ENCODE measurements at regions not wholly inside any gene's neighbourhood (a gene's known extent, or its start where the extent isn't known, plus 50 kb on each side); places are given as distances from the start of the nearest gene placed in this dataset.

DNA sequence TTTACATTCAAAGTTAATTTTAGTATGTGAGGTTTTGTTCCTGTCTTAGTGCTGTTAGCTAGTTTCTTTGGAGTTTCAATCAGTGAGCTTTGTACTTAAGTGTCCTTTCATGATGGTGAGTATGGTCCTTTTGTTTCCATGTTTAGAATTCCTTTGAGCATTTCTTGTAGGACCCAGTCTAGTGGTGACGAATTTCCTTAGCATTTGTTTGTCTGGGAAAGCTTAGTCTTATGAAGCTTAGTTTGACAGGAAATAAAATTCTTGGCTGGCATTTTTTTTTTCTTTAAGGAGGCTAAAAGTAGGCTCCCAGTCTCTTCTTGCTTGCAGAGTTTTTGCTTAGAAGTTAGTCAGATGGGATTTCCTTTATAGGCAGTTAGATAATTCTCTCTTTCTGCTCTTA lies 209.2 kb upstream of the SEMA3C start:
- H3K9me3 ChIP-seq (ENCODE audit: control insufficient read depth in 4 of 4, low read length in 3 of 4) = peaks cover 0 to 2% (median 0%) of the 10 kb centered on the region in 4 donors
- H3K36me3 ChIP-seq (ENCODE audit: control insufficient read depth in 4 of 4, insufficient read depth in 3 of 4, low read depth in 1 of 4, low read length in 3 of 4) = no peaks in the 10 kb centered on the region
- H3K27ac ChIP-seq (ENCODE audit: low read depth in 1 of 2, low read length in 2 of 2) = no peak overlapping the region
- WGBS = 69% methylated on average over 1 of the region's 1 CpG
- no peak overlapping the region for H3K4me3 ChIP-seq (ENCODE audit: low read depth in 1 of 3, low read length in 3 of 3)
- H3K4me1 ChIP-seq (ENCODE audit: control insufficient read depth in 4 of 4, insufficient read depth in 4 of 4, low read length in 3 of 4) = no peaks in the 10 kb centered on the region
- DNase-seq (ENCODE audit: low spot score) = no peak
- peaks cover 0 to 2% (median 0%) of the 10 kb centered on the region in 4 donors for H3K27me3 ChIP-seq (ENCODE audit: control insufficient read depth in 4 of 4, insufficient read depth in 4 of 4, low read length in 3 of 4)
- H3K9ac ChIP-seq (ENCODE audit: low read depth in 1 of 2, low read length in 2 of 2) = no peak overlapping the region
- no peak for TF ChIP-seq HNF4A (conservative IDR thresholded peaks at IDR 0.05)
- TF ChIP-seq, protein P1, sequence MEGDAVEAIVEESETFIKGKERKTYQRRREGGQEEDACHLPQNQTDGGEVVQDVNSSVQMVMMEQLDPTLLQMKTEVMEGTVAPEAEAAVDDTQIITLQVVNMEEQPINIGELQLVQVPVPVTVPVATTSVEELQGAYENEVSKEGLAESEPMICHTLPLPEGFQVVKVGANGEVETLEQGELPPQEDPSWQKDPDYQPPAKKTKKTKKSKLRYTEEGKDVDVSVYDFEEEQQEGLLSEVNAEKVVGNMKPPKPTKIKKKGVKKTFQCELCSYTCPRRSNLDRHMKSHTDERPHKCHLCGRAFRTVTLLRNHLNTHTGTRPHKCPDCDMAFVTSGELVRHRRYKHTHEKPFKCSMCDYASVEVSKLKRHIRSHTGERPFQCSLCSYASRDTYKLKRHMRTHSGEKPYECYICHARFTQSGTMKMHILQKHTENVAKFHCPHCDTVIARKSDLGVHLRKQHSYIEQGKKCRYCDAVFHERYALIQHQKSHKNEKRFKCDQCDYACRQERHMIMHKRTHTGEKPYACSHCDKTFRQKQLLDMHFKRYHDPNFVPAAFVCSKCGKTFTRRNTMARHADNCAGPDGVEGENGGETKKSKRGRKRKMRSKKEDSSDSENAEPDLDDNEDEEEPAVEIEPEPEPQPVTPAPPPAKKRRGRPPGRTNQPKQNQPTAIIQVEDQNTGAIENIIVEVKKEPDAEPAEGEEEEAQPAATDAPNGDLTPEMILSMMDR (IDR thresholded peaks at IDR 0.05; ENCODE audit: low read depth, low read length, missing input control) = no peak
- TF ChIP-seq NR2F2 (IDR thresholded peaks at IDR 0.05) = no peak
- TF ChIP-seq TAF1 (conservative IDR thresholded peaks at IDR 0.05) = no peak
- TF ChIP-seq, protein P2, sequence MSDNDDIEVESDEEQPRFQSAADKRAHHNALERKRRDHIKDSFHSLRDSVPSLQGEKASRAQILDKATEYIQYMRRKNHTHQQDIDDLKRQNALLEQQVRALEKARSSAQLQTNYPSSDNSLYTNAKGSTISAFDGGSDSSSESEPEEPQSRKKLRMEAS (IDR thresholded peaks at IDR 0.05) = no peak
- TF ChIP-seq SP1 (IDR thresholded peaks at IDR 0.05) = no peak
- no peak for TF ChIP-seq GABPA (IDR thresholded peaks at IDR 0.05 in 1 of 2, conservative IDR thresholded peaks at IDR 0.05 in 1 of 2)
- TF ChIP-seq, protein P3, sequence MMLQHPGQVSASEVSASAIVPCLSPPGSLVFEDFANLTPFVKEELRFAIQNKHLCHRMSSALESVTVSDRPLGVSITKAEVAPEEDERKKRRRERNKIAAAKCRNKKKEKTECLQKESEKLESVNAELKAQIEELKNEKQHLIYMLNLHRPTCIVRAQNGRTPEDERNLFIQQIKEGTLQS (IDR thresholded peaks at IDR 0.05) = no peak
- TF ChIP-seq, protein P4, sequence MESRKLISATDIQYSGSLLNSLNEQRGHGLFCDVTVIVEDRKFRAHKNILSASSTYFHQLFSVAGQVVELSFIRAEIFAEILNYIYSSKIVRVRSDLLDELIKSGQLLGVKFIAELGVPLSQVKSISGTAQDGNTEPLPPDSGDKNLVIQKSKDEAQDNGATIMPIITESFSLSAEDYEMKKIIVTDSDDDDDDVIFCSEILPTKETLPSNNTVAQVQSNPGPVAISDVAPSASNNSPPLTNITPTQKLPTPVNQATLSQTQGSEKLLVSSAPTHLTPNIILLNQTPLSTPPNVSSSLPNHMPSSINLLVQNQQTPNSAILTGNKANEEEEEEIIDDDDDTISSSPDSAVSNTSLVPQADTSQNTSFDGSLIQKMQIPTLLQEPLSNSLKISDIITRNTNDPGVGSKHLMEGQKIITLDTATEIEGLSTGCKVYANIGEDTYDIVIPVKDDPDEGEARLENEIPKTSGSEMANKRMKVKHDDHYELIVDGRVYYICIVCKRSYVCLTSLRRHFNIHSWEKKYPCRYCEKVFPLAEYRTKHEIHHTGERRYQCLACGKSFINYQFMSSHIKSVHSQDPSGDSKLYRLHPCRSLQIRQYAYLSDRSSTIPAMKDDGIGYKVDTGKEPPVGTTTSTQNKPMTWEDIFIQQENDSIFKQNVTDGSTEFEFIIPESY (IDR thresholded peaks at IDR 0.05) = no peak
- TF ChIP-seq RXRA (IDR thresholded peaks at IDR 0.05) = no peak
- TF ChIP-seq HNF4G (IDR thresholded peaks at IDR 0.05) = no peak
- no peak for TF ChIP-seq RAD21 (IDR thresholded peaks at IDR 0.05)
- TF ChIP-seq JUND (IDR thresholded peaks at IDR 0.05) = no peak
- TF ChIP-seq FOXA2 (IDR thresholded peaks at IDR 0.05) = no peak

DNA sequence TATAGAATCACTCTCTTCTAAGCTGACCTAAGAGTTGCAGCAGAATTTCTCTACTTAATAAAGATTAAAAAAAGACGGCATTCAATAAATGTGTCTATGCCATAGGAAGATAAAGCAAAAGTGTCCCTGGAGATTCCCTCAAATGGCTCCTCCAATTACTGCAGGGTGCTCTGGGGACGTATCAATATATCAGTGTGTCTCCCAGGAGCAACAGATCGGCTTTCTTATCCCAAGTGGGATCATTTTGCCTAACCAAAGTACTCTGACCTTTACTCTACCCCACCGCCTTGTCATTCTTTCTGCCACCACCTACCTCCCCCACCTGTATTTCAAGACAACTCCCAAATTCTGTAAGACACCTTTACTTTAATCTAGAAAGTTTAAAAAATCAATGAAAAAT lies 202.0 kb upstream of the SEMA3C start:
- H3K27me3 ChIP-seq (ENCODE audit: control insufficient read depth in 4 of 4, insufficient read depth in 4 of 4, low read length in 3 of 4) = peaks cover 0 to 3% (median 0%) of the 10 kb centered on the region in 4 donors
- no peak overlapping the region for H3K4me3 ChIP-seq (ENCODE audit: low read depth in 1 of 3, low read length in 3 of 3)
- no peak overlapping the region for H3K9ac ChIP-seq (ENCODE audit: low read depth in 1 of 2, low read length in 2 of 2)
- H3K4me1 ChIP-seq (ENCODE audit: control insufficient read depth in 4 of 4, insufficient read depth in 4 of 4, low read length in 3 of 4) = no peaks in the 10 kb centered on the region
- no peaks in the 10 kb centered on the region for H3K9me3 ChIP-seq (ENCODE audit: control insufficient read depth in 4 of 4, low read length in 3 of 4)
- no peak for DNase-seq (ENCODE audit: low spot score)
- no peaks in the 10 kb centered on the region for H3K36me3 ChIP-seq (ENCODE audit: control insufficient read depth in 4 of 4, insufficient read depth in 3 of 4, low read depth in 1 of 4, low read length in 3 of 4)
- TF ChIP-seq JUND (IDR thresholded peaks at IDR 0.05) (no peak), TAF1 (conservative IDR thresholded peaks at IDR 0.05) (no peak), SP1 (IDR thresholded peaks at IDR 0.05) (no peak), RXRA (IDR thresholded peaks at IDR 0.05) (no peak), FOXA1 (IDR thresholded peaks at IDR 0.05) (no peak), RAD21 (IDR thresholded peaks at IDR 0.05) (no peak), NR2F2 (IDR thresholded peaks at IDR 0.05) (no peak), EGR1 (IDR thresholded peaks at IDR 0.05; ENCODE audit: low read depth in 2 of 2) (no peak), GABPA (IDR thresholded peaks at IDR 0.05 in 1 of 2, conservative IDR thresholded peaks at IDR 0.05 in 1 of 2) (no peak), HNF4G (IDR thresholded peaks at IDR 0.05) (no peak), FOXA2 (IDR thresholded peaks at IDR 0.05) (no peak), YY1 (IDR thresholded peaks at IDR 0.05) (no peak), HNF4A (conservative IDR thresholded peaks at IDR 0.05) (no peak)
- TF ChIP-seq, protein P4 (IDR thresholded peaks at IDR 0.05) = no peak
- TF ChIP-seq, protein P5, sequence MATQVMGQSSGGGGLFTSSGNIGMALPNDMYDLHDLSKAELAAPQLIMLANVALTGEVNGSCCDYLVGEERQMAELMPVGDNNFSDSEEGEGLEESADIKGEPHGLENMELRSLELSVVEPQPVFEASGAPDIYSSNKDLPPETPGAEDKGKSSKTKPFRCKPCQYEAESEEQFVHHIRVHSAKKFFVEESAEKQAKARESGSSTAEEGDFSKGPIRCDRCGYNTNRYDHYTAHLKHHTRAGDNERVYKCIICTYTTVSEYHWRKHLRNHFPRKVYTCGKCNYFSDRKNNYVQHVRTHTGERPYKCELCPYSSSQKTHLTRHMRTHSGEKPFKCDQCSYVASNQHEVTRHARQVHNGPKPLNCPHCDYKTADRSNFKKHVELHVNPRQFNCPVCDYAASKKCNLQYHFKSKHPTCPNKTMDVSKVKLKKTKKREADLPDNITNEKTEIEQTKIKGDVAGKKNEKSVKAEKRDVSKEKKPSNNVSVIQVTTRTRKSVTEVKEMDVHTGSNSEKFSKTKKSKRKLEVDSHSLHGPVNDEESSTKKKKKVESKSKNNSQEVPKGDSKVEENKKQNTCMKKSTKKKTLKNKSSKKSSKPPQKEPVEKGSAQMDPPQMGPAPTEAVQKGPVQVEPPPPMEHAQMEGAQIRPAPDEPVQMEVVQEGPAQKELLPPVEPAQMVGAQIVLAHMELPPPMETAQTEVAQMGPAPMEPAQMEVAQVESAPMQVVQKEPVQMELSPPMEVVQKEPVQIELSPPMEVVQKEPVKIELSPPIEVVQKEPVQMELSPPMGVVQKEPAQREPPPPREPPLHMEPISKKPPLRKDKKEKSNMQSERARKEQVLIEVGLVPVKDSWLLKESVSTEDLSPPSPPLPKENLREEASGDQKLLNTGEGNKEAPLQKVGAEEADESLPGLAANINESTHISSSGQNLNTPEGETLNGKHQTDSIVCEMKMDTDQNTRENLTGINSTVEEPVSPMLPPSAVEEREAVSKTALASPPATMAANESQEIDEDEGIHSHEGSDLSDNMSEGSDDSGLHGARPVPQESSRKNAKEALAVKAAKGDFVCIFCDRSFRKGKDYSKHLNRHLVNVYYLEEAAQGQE (IDR thresholded peaks at IDR 0.05) = no peak
- TF ChIP-seq, protein P3 (IDR thresholded peaks at IDR 0.05) = no peak
- TF ChIP-seq, protein P1 (IDR thresholded peaks at IDR 0.05; ENCODE audit: low read depth, low read length, missing input control) = no peak
- TF ChIP-seq, protein P2 (IDR thresholded peaks at IDR 0.05) = no peak
- 52% methylated on average over 4 of the region's 4 CpGs for WGBS
- H3K27ac ChIP-seq (ENCODE audit: low read depth in 1 of 2, low read length in 2 of 2) = no peak overlapping the region
